Endodermal cell (in vitro differentiated cells): ENCODE measurements at regions not wholly inside any gene's neighbourhood (a gene's known extent, or its start where the extent isn't known, plus 50 kb on each side); places are given as distances from the start of the nearest gene placed in this dataset.

ENCODE experiments used
- DNase-seq: peaks from one replicate; pipeline ENCODE4 v3.0.0-alpha.2; 2017
- H3K27ac ChIP-seq: 2 replicates; pipeline ENCODE4 v1.5.1; 2013; ENCODE audit warnings: mild to moderate bottlenecking, low read depth, low read length, moderate library complexity
- H3K27me3 ChIP-seq: 2 replicates; pipeline ENCODE4 v1.6.1; 2013; ENCODE audit warnings: mild to moderate bottlenecking, low read length, moderate library complexity; ENCODE audit not compliant: insufficient read depth, control insufficient read depth, poor library complexity, severe bottlenecking
- H3K36me3 ChIP-seq: 2 replicates; pipeline ENCODE4 v1.7.0; 2013; ENCODE audit warnings: mild to moderate bottlenecking, low read length, moderate library complexity; ENCODE audit not compliant: control insufficient read depth, insufficient read depth
- H3K4me1 ChIP-seq: one replicate; pipeline ENCODE4 v1.7.0; 2013; ENCODE audit warnings: low read length; ENCODE audit not compliant: control insufficient read depth, insufficient read depth
- H3K4me3 ChIP-seq: 2 replicates; pipeline ENCODE4 v1.5.1; 2013; ENCODE audit warnings: mild to moderate bottlenecking, low read length, moderate library complexity
- H3K9ac ChIP-seq: 2 replicates; pipeline ENCODE4 v1.6.1; 2013; ENCODE audit warnings: mild to moderate bottlenecking, low read length, moderate library complexity; ENCODE audit not compliant: poor library complexity, severe bottlenecking; ENCODE audit errors: extremely low read depth
- H3K9me3 ChIP-seq: 2 replicates; pipeline ENCODE4 v1.6.1; 2013; ENCODE audit warnings: mild to moderate bottlenecking, low read length, moderate library complexity; ENCODE audit not compliant: control insufficient read depth
- H3K27ac Mint-ChIP-seq: 2 replicates; pipeline ENCODE4 v1.8.0; 2020; ENCODE audit warnings: mixed read lengths
- H3K27me3 Mint-ChIP-seq: 2 replicates; pipeline ENCODE4 v1.8.0; 2021; ENCODE audit warnings: mild to moderate bottlenecking, mixed read lengths; ENCODE audit not compliant: insufficient read depth
- H3K36me3 Mint-ChIP-seq: 2 replicates; pipeline ENCODE4 v1.8.0; 2020; ENCODE audit warnings: low read depth, mixed read lengths
- H3K4me1 Mint-ChIP-seq: 2 replicates; pipeline ENCODE4 v1.8.0; 2020; ENCODE audit warnings: mixed read lengths
- H3K4me3 Mint-ChIP-seq: 2 replicates; pipeline ENCODE4 v1.8.0; 2020; ENCODE audit warnings: mild to moderate bottlenecking, moderate library complexity, mixed read lengths
- H3K9me3 Mint-ChIP-seq: 2 replicates; pipeline ENCODE4 v1.8.0; 2020; ENCODE audit warnings: mild to moderate bottlenecking, mixed read lengths
- WGBS, 2 experiments: methylation state at CpG; one replicate each; pipeline versions ENCODE4 v1.1.5 to v1.1.7; 2013; ENCODE audit warnings: missing lambda C conversion rate in 2 of 2, mixed read lengths in 1 of 2; ENCODE audit not compliant: insufficient coverage in 1 of 2, insufficient read length in 1 of 2; 5-methylcytosine and 5-hydroxymethylcytosine counted together
- TF ChIP-seq, protein P1 (sequence below): fragments of 200-600 bp; sonication (generic); conservative IDR thresholded peaks from 2 replicates; pipeline ENCODE4 v1.5.0; 2021; ENCODE audit warnings: antibody characterized with exemption, mild to moderate bottlenecking

- no peak for DNase-seq
- no peaks in the 10 kb centered on the region for H3K4me1 ChIP-seq
- TF ChIP-seq, protein P1, sequence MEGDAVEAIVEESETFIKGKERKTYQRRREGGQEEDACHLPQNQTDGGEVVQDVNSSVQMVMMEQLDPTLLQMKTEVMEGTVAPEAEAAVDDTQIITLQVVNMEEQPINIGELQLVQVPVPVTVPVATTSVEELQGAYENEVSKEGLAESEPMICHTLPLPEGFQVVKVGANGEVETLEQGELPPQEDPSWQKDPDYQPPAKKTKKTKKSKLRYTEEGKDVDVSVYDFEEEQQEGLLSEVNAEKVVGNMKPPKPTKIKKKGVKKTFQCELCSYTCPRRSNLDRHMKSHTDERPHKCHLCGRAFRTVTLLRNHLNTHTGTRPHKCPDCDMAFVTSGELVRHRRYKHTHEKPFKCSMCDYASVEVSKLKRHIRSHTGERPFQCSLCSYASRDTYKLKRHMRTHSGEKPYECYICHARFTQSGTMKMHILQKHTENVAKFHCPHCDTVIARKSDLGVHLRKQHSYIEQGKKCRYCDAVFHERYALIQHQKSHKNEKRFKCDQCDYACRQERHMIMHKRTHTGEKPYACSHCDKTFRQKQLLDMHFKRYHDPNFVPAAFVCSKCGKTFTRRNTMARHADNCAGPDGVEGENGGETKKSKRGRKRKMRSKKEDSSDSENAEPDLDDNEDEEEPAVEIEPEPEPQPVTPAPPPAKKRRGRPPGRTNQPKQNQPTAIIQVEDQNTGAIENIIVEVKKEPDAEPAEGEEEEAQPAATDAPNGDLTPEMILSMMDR: no peak
- Mint-ChIP-seq H3K4me1 (peaks cover 21% of the 10 kb centered on the region), H3K9me3 (no peaks in the 10 kb centered on the region), H3K27ac (no peak overlapping the region), H3K27me3 (no peaks in the 10 kb centered on the region), H3K4me3 (no peak overlapping the region), H3K36me3 (no peaks in the 10 kb centered on the region)
- 92 to 100% methylated on average over 1 of the region's 1 CpG for WGBS, 2 experiments
- no peaks in the 10 kb centered on the region for H3K9me3 ChIP-seq
- no peaks in the 10 kb centered on the region for H3K27me3 ChIP-seq
- H3K36me3 ChIP-seq: no peaks in the 10 kb centered on the region
- no peak overlapping the region for H3K9ac ChIP-seq
- no peak overlapping the region for H3K27ac ChIP-seq
- no peak overlapping the region for H3K4me3 ChIP-seq
Observed at GRCh38 chr3:82000773-82001172, 239.3 kb upstream of the GBE1 start.

- TF ChIP-seq, protein P1: no peak
- Histone ChIP-seq H3K36me3 (no peaks in the 10 kb centered on the region), H3K27me3 (no peaks in the 10 kb centered on the region), H3K4me1 (no peaks in the 10 kb centered on the region), H3K9me3 (no peaks in the 10 kb centered on the region), H3K27ac (no peak overlapping the region), H3K4me3 (no peak overlapping the region), H3K9ac (no peak overlapping the region)
- no peak overlapping the region for H3K27ac Mint-ChIP-seq
- 100% methylated on average over 1 of the region's 1 CpG; no CpG with 5 or more reads in 1 of the 2 experiments for WGBS, 2 experiments
- DNase-seq: no peak
- H3K27me3 Mint-ChIP-seq: no peaks in the 10 kb centered on the region
- no peaks in the 10 kb centered on the region for H3K36me3 Mint-ChIP-seq
- no peaks in the 10 kb centered on the region for H3K9me3 Mint-ChIP-seq
- H3K4me1 Mint-ChIP-seq: peaks cover 17% of the 10 kb centered on the region
- no peak overlapping the region for H3K4me3 Mint-ChIP-seq
Observed at GRCh38 chr3:82000350-82000749, 238.9 kb upstream of the GBE1 start.

- Histone ChIP-seq H3K4me3 (no peak overlapping the region), H3K27ac (no peak overlapping the region), H3K36me3 (no peaks in the 10 kb centered on the region), H3K27me3 (no peaks in the 10 kb centered on the region), H3K4me1 (no peaks in the 10 kb centered on the region), H3K9me3 (no peaks in the 10 kb centered on the region), H3K9ac (no peak overlapping the region)
- Mint-ChIP-seq H3K4me3 (no peak overlapping the region), H3K36me3 (no peaks in the 10 kb centered on the region), H3K27ac (no peak overlapping the region), H3K27me3 (no peaks in the 10 kb centered on the region), H3K9me3 (no peaks in the 10 kb centered on the region), H3K4me1 (peaks cover 12% of the 10 kb centered on the region)
- no peak for DNase-seq
- TF ChIP-seq, protein P1: no peak
- 86 to 93% methylated on average over 2 to 3 of the region's 3 CpGs for WGBS, 2 experiments
Observed at GRCh38 chr3:81998907-81999306, 237.5 kb upstream of the GBE1 start.
